GM12864 (cell line): ENCODE measurements at regions not wholly inside any gene's neighbourhood (a gene's known extent, or its start where the extent isn't known, plus 50 kb on each side); places are given as distances from the start of the nearest gene placed in this dataset.

ENCODE experiments used
- DNase-seq: peaks from one replicate; pipeline ENCODE4 v3.0.0-alpha.2; 2011; ENCODE audit warnings: low read depth
- H3K4me3 ChIP-seq: 2 replicates; pipeline ENCODE4 v1.5.1; 2011; ENCODE audit warnings: mild to moderate bottlenecking, low read depth, low read length, control low read depth
- CTCF ChIP-seq: IDR thresholded peaks from 2 replicates; pipeline ENCODE4 v1.5.1; 2011; ENCODE audit warnings: low read depth, mild to moderate bottlenecking, moderate library complexity, low read length, control low read depth, inconsistent platforms; ENCODE audit errors: missing control alignments

GRCh38 chr4:41475402-41475801 is 62.6 kb upstream of the LIMCH1 start:
- TF ChIP-seq CTCF = no peak
- no peak overlapping the region for H3K4me3 ChIP-seq
- DNase-seq = no peak

- no peak overlapping the region for H3K4me3 ChIP-seq
- no peak for DNase-seq
- no peak for TF ChIP-seq CTCF
These were observed 61.6 kb upstream of the LIMCH1 start for GRCh38 chr4:41476310-41476885.

GRCh38 chr4:41477181-41477905 is 60.6 kb upstream of the LIMCH1 start:
- TF ChIP-seq CTCF = no peak
- no peak for DNase-seq
- H3K4me3 ChIP-seq = no peak overlapping the region

GRCh38 chr4:41478518-41478917 is 59.4 kb upstream of the LIMCH1 start:
- H3K4me3 ChIP-seq = no peak overlapping the region
- TF ChIP-seq CTCF = no peak
- DNase-seq = no peak

GRCh38 chr4:41480896-41481311 is 57.1 kb upstream of the LIMCH1 start:
- no peak for TF ChIP-seq CTCF
- H3K4me3 ChIP-seq = no peak overlapping the region
- no peak for DNase-seq

- DNase-seq = no peak
- no peak for TF ChIP-seq CTCF
- H3K4me3 ChIP-seq = no peak overlapping the region
These were observed 54.2 kb upstream of the LIMCH1 start for GRCh38 chr4:41483771-41484170.

- H3K4me3 ChIP-seq = no peak overlapping the region
- no peak for DNase-seq
- no peak for TF ChIP-seq CTCF
These were observed 52.9 kb upstream of the LIMCH1 start for GRCh38 chr4:41485041-41485440.
